Hepatocyte (in vitro differentiated cells): ENCODE measurements at regions not wholly inside any gene's neighbourhood (a gene's known extent, or its start where the extent isn't known, plus 50 kb on each side); places are given as distances from the start of the nearest gene placed in this dataset.

ENCODE experiments used
- CTCF ChIP-seq: fragments of 200-600 bp; sonication (generic); IDR thresholded peaks from 2 replicates; pipeline ENCODE4 v1.5.1; 2016; ENCODE audit warnings: antibody characterized with exemption, mild to moderate bottlenecking; ENCODE audit not compliant: poor library complexity
- EZH2phosphoT487 ChIP-seq: fragments of 200-600 bp; sonication (generic); IDR thresholded peaks from one replicate; pipeline ENCODE4 v1.6.1; 2018; ENCODE audit warnings: antibody characterized with exemption, mild to moderate bottlenecking, low read depth, moderate library complexity; ENCODE audit not compliant: unreplicated experiment, severe bottlenecking

- TF ChIP-seq EZH2phosphoT487 (no peak), CTCF (no peak)
Measured at GRCh38 chr2:155748131-155748530, 584.4 kb downstream of the NR4A2 start.
